T-helper 1 cell treated with Interleukin-12 subunit alpha and Interleukin-12 subunit beta and Interleukin-4 antibody, amounts not matched to agents 30 μg/mL and 1 μg/mL, for 36 hours (primary cell): ENCODE measurements at regions not wholly inside any gene's neighbourhood (a gene's known extent, or its start where the extent isn't known, plus 50 kb on each side); places are given as distances from the start of the nearest gene placed in this dataset.

Experiments
- H3K27ac Mint-ChIP-seq: one replicate; pipeline ENCODE4 v1.8.0; 2021; ENCODE audit warnings: mild to moderate bottlenecking, mixed read lengths
- H3K27me3 Mint-ChIP-seq: one replicate; pipeline ENCODE4 v1.8.0; 2021; ENCODE audit warnings: low read depth, mixed read lengths
- H3K36me3 Mint-ChIP-seq: one replicate; pipeline ENCODE4 v1.8.0; 2021; ENCODE audit warnings: low read depth, mixed read lengths
- H3K4me1 Mint-ChIP-seq: one replicate; pipeline ENCODE4 v1.8.0; 2021; ENCODE audit warnings: low read depth, mixed read lengths
- H3K4me3 Mint-ChIP-seq: one replicate; pipeline ENCODE4 v1.8.0; 2021; ENCODE audit warnings: mild to moderate bottlenecking, moderate library complexity, mixed read lengths
- H3K9me3 Mint-ChIP-seq: one replicate; pipeline ENCODE4 v1.8.0; 2021; ENCODE audit warnings: mixed read lengths

- Mint-ChIP-seq H3K36me3 (no peaks in the 10 kb centered on the region), H3K27me3 (peaks cover 5% of the 10 kb centered on the region), H3K27ac (no peak overlapping the region), H3K9me3 (peaks cover 8% of the 10 kb centered on the region), H3K4me1 (no peaks in the 10 kb centered on the region), H3K4me3 (no peak overlapping the region)
Observed at GRCh38 chr14:101151226-101151926, 247.9 kb upstream of the RTL1 start.

- Mint-ChIP-seq H3K36me3 (no peaks in the 10 kb centered on the region), H3K27me3 (peaks cover 4% of the 10 kb centered on the region), H3K4me3 (no peak overlapping the region), H3K27ac (no peak overlapping the region), H3K4me1 (no peaks in the 10 kb centered on the region), H3K9me3 (peaks cover 8% of the 10 kb centered on the region)
Observed at GRCh38 chr14:101151927-101152305, 248.4 kb upstream of the RTL1 start.

GRCh38 chr14:101152855-101153254, 249.3 kb upstream of the RTL1 start:
- H3K36me3 Mint-ChIP-seq = no peaks in the 10 kb centered on the region
- no peak overlapping the region for H3K27ac Mint-ChIP-seq
- peaks cover 2% of the 10 kb centered on the region for H3K9me3 Mint-ChIP-seq
- no peak overlapping the region for H3K4me3 Mint-ChIP-seq
- H3K27me3 Mint-ChIP-seq = peaks cover 10% of the 10 kb centered on the region
- H3K4me1 Mint-ChIP-seq = no peaks in the 10 kb centered on the region

GRCh38 chr14:101153691-101154090, 250.2 kb upstream of the RTL1 start:
- peaks cover 10% of the 10 kb centered on the region for H3K27me3 Mint-ChIP-seq
- no peaks in the 10 kb centered on the region for H3K4me1 Mint-ChIP-seq
- H3K36me3 Mint-ChIP-seq = no peaks in the 10 kb centered on the region
- no peak overlapping the region for H3K27ac Mint-ChIP-seq
- no peak overlapping the region for H3K4me3 Mint-ChIP-seq
- H3K9me3 Mint-ChIP-seq = no peaks in the 10 kb centered on the region

GRCh38 chr14:101155575-101155974, 252.1 kb upstream of the RTL1 start:
- Mint-ChIP-seq H3K27ac (no peak overlapping the region), H3K27me3 (peaks cover 10% of the 10 kb centered on the region), H3K9me3 (no peaks in the 10 kb centered on the region), H3K4me1 (no peaks in the 10 kb centered on the region), H3K4me3 (no peak overlapping the region), H3K36me3 (no peaks in the 10 kb centered on the region)

- no peak overlapping the region for H3K4me3 Mint-ChIP-seq
- H3K9me3 Mint-ChIP-seq = peaks cover 18% of the 10 kb centered on the region
- H3K27me3 Mint-ChIP-seq = peaks cover 5% of the 10 kb centered on the region
- H3K27ac Mint-ChIP-seq = no peak overlapping the region
- no peaks in the 10 kb centered on the region for H3K4me1 Mint-ChIP-seq
- no peaks in the 10 kb centered on the region for H3K36me3 Mint-ChIP-seq
Observed at GRCh38 chr14:101167428-101167827, 263.9 kb upstream of the RTL1 start.

- H3K36me3 Mint-ChIP-seq = no peaks in the 10 kb centered on the region
- H3K4me3 Mint-ChIP-seq = no peak overlapping the region
- peaks cover 18% of the 10 kb centered on the region for H3K9me3 Mint-ChIP-seq
- peaks cover 5% of the 10 kb centered on the region for H3K27me3 Mint-ChIP-seq
- H3K4me1 Mint-ChIP-seq = no peaks in the 10 kb centered on the region
- H3K27ac Mint-ChIP-seq = no peak overlapping the region
Observed at GRCh38 chr14:101169267-101169666, 265.7 kb upstream of the RTL1 start.

GRCh38 chr14:101171650-101172049, 268.1 kb upstream of the RTL1 start:
- H3K9me3 Mint-ChIP-seq = peaks cover 14% of the 10 kb centered on the region
- peaks cover 5% of the 10 kb centered on the region for H3K27me3 Mint-ChIP-seq
- H3K27ac Mint-ChIP-seq = no peak overlapping the region
- no peaks in the 10 kb centered on the region for H3K4me1 Mint-ChIP-seq
- H3K4me3 Mint-ChIP-seq = no peak overlapping the region
- H3K36me3 Mint-ChIP-seq = no peaks in the 10 kb centered on the region

- Mint-ChIP-seq H3K27ac (no peak overlapping the region), H3K9me3 (peaks cover 6% of the 10 kb centered on the region), H3K27me3 (no peaks in the 10 kb centered on the region), H3K36me3 (no peaks in the 10 kb centered on the region), H3K4me3 (no peak overlapping the region), H3K4me1 (no peaks in the 10 kb centered on the region)
Observed at GRCh38 chr14:101173698-101174521, 270.4 kb upstream of the RTL1 start.

- H3K27me3 Mint-ChIP-seq = no peaks in the 10 kb centered on the region
- H3K4me3 Mint-ChIP-seq = no peak overlapping the region
- H3K36me3 Mint-ChIP-seq = no peaks in the 10 kb centered on the region
- no peak overlapping the region for H3K27ac Mint-ChIP-seq
- peaks cover 6% of the 10 kb centered on the region for H3K9me3 Mint-ChIP-seq
- no peaks in the 10 kb centered on the region for H3K4me1 Mint-ChIP-seq
Observed at GRCh38 chr14:101174522-101174838, 271.0 kb upstream of the RTL1 start.

- no peak overlapping the region for H3K27ac Mint-ChIP-seq
- H3K27me3 Mint-ChIP-seq = no peaks in the 10 kb centered on the region
- no peaks in the 10 kb centered on the region for H3K36me3 Mint-ChIP-seq
- no peaks in the 10 kb centered on the region for H3K4me1 Mint-ChIP-seq
- peaks cover 6% of the 10 kb centered on the region for H3K9me3 Mint-ChIP-seq
- no peak overlapping the region for H3K4me3 Mint-ChIP-seq
Observed at GRCh38 chr14:101174980-101175606, 271.6 kb upstream of the RTL1 start.

GRCh38 chr14:101175731-101176534, 272.4 kb upstream of the RTL1 start:
- Mint-ChIP-seq H3K27ac (no peak overlapping the region), H3K9me3 (peaks cover 6% of the 10 kb centered on the region), H3K4me3 (no peak overlapping the region), H3K36me3 (no peaks in the 10 kb centered on the region), H3K4me1 (no peaks in the 10 kb centered on the region), H3K27me3 (no peaks in the 10 kb centered on the region)

- no peak overlapping the region for H3K4me3 Mint-ChIP-seq
- H3K27ac Mint-ChIP-seq = no peak overlapping the region
- no peaks in the 10 kb centered on the region for H3K9me3 Mint-ChIP-seq
- no peaks in the 10 kb centered on the region for H3K27me3 Mint-ChIP-seq
- no peaks in the 10 kb centered on the region for H3K4me1 Mint-ChIP-seq
- H3K36me3 Mint-ChIP-seq = no peaks in the 10 kb centered on the region
Observed at GRCh38 chr14:101176535-101177205, 273.1 kb upstream of the RTL1 start.
